ENCODE measurements at regions not wholly inside any gene's neighbourhood (a gene's known extent, or its start where the extent isn't known, plus 50 kb on each side); places are given as distances from the start of the nearest gene placed in this dataset.

DNA sequence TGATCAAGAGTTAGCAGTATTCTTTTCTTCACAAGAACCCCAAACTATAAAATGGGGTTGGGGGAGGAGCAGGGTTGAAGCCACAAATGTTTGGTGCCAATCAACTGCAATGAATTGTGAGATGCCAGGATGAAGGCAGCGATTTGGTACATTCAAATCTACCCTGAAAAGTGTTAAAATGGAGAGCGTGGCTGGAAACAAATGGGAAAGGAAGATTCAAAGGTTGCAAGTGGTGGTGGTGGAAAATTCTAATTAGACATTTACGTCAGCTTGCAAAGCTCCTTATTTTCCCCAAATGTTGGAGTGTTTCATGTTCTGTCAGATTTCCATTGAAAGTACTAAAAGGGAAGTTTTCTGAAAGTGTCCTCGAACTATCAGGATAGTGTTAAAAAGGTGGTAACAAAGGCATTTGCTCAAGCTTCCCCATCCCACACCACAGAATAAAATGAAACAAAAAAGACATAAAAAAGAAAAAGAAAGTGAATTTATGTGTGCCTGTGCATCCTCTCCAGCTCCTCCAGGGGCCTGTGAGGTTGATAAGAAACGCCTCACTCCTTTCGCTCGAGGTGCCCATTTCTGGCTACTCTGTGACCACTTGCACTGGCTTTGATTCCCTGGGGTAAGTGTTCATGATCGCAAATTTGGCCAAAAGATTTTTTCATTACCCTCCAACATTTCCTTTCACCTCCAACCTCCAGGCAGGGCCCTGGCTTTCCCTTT is 424.1 kb upstream of the POU3F3 start:
- Histone ChIP-seq H3K9ac (ENCODE audit: insufficient read depth in 1 of 2, low read length in 2 of 2) (no peak overlapping the region), H3K36me3 (ENCODE audit: control insufficient read depth in 4 of 4, insufficient read depth in 4 of 4, low read length in 4 of 4) (no peaks in the 10 kb centered on the region), H3K4me3 (no peak overlapping the region), H3K4me1 (ENCODE audit: control insufficient read depth in 5 of 5, insufficient read depth in 5 of 5, low read length in 5 of 5) (peaks cover 0 to 2% (median 0%) of the 10 kb centered on the region in 5 donors), H3K27ac (ENCODE audit: low read depth in 1 of 2, low read length in 1 of 2) (no peak overlapping the region), H3K27me3 (ENCODE audit: control insufficient read depth in 3 of 3, insufficient read depth in 3 of 3, low read length in 2 of 3) (no peaks in the 10 kb centered on the region), H3K9me3 (ENCODE audit: control insufficient read depth in 4 of 4, insufficient read depth in 3 of 4, low read length in 3 of 4) (peaks cover 0 to 2% (median 0%) of the 10 kb centered on the region in 4 donors)
- TF ChIP-seq CTCF (IDR thresholded peaks at IDR 0.05; ENCODE audit: control extremely low read depth, extremely low read depth): no peak
- DNase-seq (no peak), ATAC-seq (ENCODE audit: insufficient read depth, low FRiP score) (no peak)
- WGBS, 2 donors: 92 to 97% methylated on average over 8 of the region's 8 CpGs

GRCh38 chr2:104430359-104430740 is 423.6 kb upstream of the POU3F3 start:
- Histone ChIP-seq H3K27ac (ENCODE audit: low read depth in 1 of 2, low read length in 1 of 2) (no peak overlapping the region), H3K4me1 (ENCODE audit: control insufficient read depth in 5 of 5, insufficient read depth in 5 of 5, low read length in 5 of 5) (peaks cover 0 to 2% (median 0%) of the 10 kb centered on the region in 5 donors), H3K9me3 (ENCODE audit: control insufficient read depth in 4 of 4, insufficient read depth in 3 of 4, low read length in 3 of 4) (peaks cover 0 to 2% (median 0%) of the 10 kb centered on the region in 4 donors), H3K9ac (ENCODE audit: insufficient read depth in 1 of 2, low read length in 2 of 2) (no peak overlapping the region), H3K27me3 (ENCODE audit: control insufficient read depth in 3 of 3, insufficient read depth in 3 of 3, low read length in 2 of 3) (no peaks in the 10 kb centered on the region), H3K36me3 (ENCODE audit: control insufficient read depth in 4 of 4, insufficient read depth in 4 of 4, low read length in 4 of 4) (no peaks in the 10 kb centered on the region), H3K4me3 (no peak overlapping the region)
- no peak for TF ChIP-seq CTCF (IDR thresholded peaks at IDR 0.05; ENCODE audit: control extremely low read depth, extremely low read depth)
- DNase-seq (no peak), ATAC-seq (ENCODE audit: insufficient read depth, low FRiP score) (no peak)
- WGBS, 2 donors: 89 to 93% methylated on average over 10 of the region's 10 CpGs

DNA sequence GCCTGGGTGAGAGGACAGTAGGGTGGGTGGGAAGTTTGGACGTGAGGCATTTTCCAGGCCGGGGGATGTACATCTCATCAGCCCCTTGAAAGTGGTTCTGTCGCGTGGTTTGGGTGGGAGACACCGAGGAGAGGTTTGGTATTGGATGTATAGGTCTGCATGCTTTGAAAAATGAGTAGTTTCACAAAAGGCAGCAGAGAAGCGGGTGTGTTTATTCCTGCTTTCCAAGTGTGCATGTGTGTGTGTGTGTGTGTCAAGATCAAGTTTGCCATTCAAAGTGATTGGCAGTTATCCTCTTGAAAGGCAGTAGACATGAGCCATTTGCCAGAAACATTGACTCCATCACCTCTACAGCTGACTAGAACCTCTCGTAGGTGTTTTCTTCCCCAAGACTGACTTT is 423.1 kb upstream of the POU3F3 start:
- no peak for ATAC-seq (ENCODE audit: insufficient read depth, low FRiP score)
- H3K27ac ChIP-seq (ENCODE audit: low read depth in 1 of 2, low read length in 1 of 2): no peak overlapping the region
- H3K9ac ChIP-seq (ENCODE audit: insufficient read depth in 1 of 2, low read length in 2 of 2): no peak overlapping the region
- no peak overlapping the region for H3K4me3 ChIP-seq
- 89 to 90% methylated on average over 7 of the region's 7 CpGs for WGBS, 2 donors
- no peaks in the 10 kb centered on the region for H3K27me3 ChIP-seq (ENCODE audit: control insufficient read depth in 3 of 3, insufficient read depth in 3 of 3, low read length in 2 of 3)
- no peak for DNase-seq
- no peak for TF ChIP-seq CTCF (IDR thresholded peaks at IDR 0.05; ENCODE audit: control extremely low read depth, extremely low read depth)
- peaks cover 0 to 2% (median 0%) of the 10 kb centered on the region in 5 donors for H3K4me1 ChIP-seq (ENCODE audit: control insufficient read depth in 5 of 5, insufficient read depth in 5 of 5, low read length in 5 of 5)
- H3K9me3 ChIP-seq (ENCODE audit: control insufficient read depth in 4 of 4, insufficient read depth in 3 of 4, low read length in 3 of 4): peaks cover 0 to 2% (median 0%) of the 10 kb centered on the region in 4 donors
- no peaks in the 10 kb centered on the region for H3K36me3 ChIP-seq (ENCODE audit: control insufficient read depth in 4 of 4, insufficient read depth in 4 of 4, low read length in 4 of 4)
